ENCODE measurements at regions not wholly inside any gene's neighbourhood (a gene's known extent, or its start where the extent isn't known, plus 50 kb on each side); places are given as distances from the start of the nearest gene placed in this dataset.
A peak's percentile ranks its signal among the peaks of the same experiment; 100 is the strongest.

DNA sequence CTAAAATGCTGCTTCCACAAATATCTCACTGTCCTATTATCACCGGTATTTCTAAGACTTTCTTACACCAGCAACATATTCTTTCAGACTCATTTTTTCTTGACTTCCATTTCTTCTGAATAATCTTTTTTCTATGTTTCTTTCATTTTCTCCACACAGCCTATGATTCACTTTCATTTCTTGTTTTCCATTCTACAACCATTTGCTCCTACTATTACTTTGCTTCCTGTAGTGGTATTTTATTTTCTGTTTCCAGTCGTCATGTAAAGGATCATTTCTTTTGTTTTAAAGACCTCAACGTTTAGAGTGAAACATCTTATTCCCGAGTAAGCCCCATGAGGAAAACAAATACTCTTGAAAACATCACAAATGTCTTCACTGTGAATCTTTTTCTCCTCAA is 182.2 kb upstream of the MDGA2 start:
- no peak for DNase-seq (ENCODE audit: low spot score)

DNA sequence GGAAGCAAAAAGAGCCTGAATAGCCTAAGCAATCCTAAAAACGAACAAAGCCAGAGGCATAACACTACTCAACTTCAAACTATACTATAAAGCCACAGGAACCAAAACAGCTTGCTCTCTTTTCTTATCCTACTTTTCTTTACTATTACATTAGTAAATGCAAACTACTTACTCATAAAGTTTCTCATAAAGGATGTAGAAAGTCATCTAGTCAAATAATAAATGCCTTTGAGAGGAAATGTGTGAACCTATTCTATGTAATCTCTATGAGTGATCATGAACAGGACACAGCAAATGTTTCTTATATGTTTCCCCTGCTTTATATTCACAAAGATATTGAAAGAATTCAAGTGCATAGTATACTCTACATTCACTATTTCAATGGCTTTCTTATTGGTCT is 176.9 kb upstream of the MDGA2 start:
- no peak for DNase-seq (ENCODE audit: low spot score)

DNA sequence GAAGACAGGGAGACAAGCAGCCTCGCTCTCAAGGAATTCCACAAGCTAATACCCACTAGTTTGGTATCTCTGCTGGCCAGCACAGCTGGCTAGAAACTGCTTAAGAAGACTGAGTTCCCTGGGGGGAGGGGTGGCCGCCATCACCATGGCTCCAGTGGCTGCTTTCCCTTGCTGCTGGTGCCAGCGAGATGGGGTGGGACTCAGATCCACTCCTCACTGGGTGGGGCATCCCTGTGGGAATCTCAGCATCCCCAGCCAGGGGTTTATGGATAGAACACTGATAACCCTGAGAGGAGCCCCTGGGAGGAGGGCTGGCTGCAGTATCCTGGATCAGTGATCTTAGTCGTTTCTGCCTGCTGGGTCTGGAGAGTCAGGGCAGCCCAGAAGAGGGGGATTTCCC is 170.6 kb upstream of the MDGA2 start:
- DNase-seq (ENCODE audit: low spot score): no peak

DNA sequence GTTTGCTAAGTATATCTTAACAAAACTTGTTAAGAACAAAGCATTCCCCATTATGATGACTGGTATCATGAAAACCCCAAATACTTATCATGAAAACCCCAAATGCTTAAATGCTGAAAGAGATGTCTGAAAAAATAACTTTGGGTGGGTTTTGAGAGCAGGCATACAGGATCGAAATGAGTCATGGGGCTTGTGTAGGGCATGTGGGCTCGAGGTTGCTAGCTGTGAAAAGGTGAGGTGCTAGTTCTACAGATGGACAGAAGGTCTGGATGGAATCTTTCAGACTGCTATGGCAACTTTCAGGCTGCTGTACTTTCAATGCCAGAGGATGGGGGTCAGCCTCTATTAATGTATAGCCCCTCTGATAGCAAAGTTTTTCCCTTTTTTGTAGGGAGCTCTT is 167.8 kb upstream of the MDGA2 start:
- no peak for DNase-seq (ENCODE audit: low spot score)

DNA sequence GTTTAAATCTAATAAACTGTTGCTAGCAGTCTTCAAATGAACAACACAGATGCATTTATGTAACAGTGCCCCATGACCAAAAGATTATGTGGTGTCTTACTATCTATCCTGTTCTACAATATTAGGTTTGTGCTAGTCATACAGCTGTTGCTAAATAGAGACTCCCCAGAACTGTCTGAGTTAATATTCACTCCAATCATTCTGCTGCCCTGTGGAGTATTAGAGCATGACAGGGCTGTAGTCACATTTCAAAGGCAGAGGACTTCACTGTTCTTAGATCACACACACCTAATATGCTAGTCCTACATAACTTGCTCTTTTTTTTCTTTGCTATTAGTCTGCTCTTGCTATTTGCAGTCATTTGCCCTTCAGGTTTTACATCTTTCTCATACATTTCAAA is 157.6 kb upstream of the MDGA2 start:
- peak; percentile 37 for DNase-seq (ENCODE audit: low spot score)

DNA sequence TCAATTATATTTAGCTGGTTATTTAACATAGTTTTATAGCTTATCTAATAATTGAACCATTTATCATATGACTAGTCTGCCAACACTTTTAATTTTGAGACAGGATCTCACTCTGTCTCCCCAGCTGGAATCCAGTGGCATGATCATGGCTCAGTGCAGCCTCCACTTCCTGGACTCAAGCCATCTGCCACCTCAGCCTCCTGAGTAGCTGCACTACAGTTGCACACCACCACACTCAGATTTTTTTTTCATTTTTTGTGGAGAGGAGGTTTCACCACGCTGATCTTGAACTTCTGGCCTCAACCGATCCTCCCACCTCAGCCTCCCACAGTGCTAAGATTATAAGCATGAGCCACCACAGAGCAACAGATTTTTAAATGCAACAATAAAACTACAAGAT is 151.4 kb upstream of the MDGA2 start:
- DNase-seq (ENCODE audit: low spot score): peak; percentile 9

DNA sequence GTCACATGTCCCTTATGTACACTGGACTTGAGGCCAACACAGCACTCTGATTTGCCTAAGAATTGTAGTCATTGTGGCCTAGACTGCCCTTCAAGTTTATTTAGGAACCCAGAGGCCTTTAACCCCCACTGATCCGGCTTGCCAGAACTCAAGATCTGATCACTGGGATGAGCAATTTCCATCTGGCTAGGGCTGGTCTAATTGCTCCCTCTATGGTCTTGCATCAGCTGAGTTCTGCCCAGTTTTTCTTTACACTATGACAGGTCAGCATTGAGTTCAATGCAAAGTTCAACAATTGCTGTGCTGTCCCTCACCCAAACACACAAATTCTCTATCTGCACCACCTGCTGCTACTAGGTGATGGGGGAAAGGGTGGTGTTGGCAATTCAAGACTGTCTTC is 146.9 kb upstream of the MDGA2 start:
- DNase-seq (ENCODE audit: low spot score): no peak

DNA sequence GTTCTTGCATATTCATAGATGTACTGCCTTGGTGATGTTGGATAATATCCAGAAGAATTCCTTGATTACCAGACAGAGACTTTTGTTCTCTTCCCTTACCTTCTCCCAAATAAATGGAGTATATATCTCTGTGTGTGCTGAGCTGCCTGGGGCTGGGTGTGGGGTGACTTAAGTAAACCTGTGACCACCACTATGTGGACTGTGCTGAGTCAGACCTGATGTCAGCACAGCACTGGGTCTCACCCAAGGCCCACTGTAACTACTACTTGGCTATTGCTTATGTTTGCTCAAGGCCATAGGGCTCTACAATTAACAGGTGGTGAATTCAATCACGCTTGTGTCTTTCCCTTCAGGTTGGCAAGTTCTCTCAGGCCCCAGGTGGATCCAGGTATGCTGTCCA is 145.7 kb upstream of the MDGA2 start:
- DNase-seq (ENCODE audit: low spot score): no peak

DNA sequence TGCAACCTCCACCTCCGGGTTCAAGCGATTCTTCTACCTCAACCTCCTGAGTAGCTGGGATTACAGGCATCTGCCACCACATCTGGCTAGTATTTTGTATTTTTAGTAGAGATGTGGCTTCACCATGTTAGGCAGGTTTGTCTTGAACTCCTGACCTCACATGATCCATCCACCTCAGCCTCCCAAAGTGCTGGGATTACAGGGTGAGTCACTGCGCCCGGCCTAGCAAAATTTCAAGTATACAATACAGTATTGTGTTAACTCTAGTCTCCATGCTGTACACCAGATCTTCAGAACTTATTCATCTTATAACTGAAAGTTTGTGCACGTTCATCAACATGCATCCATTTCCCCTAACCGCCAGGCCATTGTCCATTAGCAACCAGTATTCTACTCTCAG is 115.1 kb upstream of the MDGA2 start:
- no peak for DNase-seq (ENCODE audit: low spot score)

DNA sequence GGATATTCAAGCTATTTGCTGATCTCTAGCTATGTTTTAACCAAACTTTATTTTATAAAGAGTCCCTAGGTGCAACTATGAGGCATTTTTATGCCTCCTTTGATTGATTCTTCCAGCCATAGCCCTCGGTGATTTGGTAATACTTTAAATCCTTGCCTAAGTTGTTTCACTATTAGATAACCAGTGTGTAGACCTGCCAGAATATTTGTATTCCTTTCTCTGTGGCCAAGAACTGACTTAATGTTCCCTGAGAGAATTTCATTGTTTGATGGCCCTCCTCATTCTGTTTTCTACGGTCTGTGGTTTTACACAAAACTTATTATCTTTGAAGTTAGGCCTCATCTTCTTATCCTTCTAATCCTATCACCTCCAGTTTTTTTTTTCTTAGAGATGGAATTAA is 109.7 kb upstream of the MDGA2 start:
- no peak for DNase-seq (ENCODE audit: low spot score)

DNA sequence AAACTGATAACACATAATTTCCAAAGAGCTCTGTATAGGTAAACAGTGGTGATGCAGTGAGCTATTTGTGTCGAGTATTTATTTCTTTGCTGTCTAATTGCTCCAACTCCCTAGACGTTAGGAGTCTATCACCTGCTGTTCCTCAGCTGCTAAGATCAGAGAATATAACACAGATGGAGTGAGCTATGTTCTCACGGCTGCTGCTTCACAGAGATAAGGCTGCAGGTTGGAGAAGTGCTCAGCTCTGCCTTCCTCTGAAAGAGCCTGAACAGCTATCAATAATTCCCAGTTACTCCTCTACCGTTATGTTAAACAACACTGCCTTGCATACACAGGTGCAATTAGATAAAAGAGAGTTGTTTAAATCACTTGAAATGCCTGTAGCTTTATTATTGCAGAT is 103.2 kb upstream of the MDGA2 start:
- no peak for DNase-seq (ENCODE audit: low spot score)

DNA sequence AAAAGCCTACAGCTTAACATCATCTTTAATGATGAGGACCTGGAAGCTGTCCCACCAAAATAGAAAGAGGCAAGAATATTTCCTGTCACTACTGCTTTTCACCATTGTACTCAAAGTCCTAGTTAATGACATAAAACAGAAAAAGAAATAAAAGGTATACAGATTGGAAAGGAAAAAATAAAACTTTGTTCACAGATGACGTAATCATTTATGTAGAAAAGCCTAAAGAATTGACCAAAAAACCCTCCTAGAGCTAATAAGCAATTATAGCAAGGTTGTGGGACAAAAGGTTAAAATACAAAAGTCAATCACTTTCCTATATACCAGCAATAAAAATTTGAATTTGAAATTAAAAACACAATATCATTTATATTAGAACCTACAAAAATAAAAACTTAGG is 97.2 kb upstream of the MDGA2 start:
- no peak for DNase-seq (ENCODE audit: low spot score)

DNA sequence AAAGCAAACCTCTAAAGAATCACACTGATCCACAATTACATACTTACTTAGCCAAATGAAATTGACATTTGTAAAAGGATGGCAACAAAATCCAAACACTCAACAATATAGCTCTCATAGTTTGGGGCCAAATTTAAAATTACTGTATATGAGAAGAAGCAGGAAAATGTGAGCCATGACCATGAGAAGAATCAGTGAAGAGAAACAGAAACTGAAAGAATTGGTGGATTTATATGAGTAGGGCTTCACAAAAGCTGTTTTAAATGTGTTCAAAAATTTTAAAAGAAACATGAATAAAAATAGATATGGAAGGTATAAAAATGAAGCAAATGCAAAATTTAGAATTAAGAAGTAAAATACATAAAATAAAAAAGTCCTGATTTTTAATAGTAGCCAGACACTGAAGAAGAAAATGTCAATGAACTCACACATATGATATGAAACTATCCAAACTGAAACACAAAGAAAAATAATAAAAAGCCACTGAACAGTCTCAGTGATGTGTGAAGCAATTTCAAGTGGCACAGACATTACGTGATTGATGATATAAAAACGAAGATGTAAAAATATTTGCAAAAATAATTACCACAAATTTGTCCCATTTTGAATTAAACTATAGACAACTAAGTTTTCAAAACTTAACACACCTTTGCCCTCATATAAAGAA is 87.9 kb upstream of the MDGA2 start:
- DNase-seq (ENCODE audit: low spot score): no peak

DNA sequence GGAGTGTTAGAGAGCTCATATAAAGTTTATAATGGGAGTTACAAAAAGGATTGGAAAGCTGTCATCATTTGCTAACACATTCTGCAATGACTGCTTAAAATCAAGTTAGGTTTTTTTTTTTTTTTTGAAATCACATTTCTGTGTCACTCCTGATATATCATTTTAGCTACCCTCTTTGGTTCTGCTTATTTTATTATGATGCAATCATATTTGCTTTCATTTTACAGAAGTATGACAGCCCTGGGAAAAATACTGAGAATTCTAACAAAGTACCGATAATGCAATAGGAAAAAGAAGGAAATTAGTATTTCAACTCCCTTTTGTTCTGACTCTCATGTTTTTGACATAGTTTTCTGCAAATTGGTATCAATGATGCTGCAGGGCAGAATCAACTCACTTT is 71.6 kb upstream of the MDGA2 start:
- no peak for DNase-seq (ENCODE audit: low spot score)

DNA sequence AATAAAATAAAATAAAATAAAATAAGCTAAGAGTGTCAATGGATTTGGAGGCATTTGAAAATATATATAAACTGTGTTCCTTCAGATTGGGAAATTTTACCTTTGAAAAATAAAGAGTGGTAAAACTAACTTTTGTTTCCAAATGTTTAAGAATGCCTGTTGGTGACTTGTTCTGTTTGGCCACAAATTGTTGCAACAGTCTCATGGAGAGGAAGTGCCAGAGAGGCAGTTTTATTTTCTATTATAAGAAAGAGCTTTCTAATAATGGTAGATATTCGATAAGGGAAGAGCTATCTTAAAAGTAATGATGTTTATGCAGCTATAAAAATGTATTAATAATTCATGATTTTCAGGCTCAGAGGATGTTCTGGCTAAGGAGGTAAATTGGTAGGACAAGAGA is 68.8 kb upstream of the MDGA2 start:
- DNase-seq (ENCODE audit: low spot score): no peak

DNA sequence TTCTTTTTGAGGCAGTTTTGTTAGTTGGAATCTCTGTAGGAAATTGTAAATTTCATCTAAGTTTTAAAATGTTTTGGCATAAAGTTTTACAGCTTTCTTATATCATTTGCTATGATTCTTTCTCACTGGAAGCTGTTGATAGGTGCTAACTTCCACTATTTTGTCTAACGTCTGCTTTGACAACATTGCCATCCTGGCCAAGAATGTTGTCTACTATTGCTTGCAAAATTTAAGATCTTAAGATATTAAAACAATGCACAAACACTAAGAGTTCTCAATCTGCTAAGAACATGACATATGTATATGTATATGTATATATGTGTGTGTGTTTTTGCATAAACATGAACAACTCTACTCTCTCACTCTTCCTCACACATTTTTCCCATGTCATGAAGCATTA is 64.1 kb upstream of the MDGA2 start:
- DNase-seq (ENCODE audit: low spot score): no peak

DNA sequence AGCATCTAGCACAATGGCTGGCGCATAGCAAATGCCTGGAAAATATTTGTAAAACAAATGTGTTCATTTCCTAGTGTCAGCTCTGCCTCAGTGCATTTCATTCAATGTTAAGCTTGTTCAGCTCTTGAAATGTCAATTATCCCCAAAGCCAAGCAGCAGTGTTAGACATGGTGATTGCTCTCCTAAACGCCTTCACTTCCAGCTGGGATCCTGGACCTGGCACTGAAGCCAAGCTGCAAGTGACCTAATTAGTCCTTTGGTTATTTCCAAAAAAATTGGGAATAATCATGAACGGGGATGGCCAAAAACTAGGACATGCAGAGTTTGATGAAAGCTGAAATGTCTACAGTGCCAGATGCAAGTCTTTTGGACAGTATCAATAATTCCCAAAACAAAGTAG is 54.9 kb upstream of the MDGA2 start:
- DNase-seq (ENCODE audit: low spot score): no peak
